ENCODE measurements at regions not wholly inside any gene's neighbourhood (a gene's known extent, or its start where the extent isn't known, plus 50 kb on each side); places are given as distances from the start of the nearest gene placed in this dataset.

GRCh38 chr1:184827600-184828368 lies 73.1 kb upstream of the EDEM3 start:
- TF ChIP-seq, protein P1, sequence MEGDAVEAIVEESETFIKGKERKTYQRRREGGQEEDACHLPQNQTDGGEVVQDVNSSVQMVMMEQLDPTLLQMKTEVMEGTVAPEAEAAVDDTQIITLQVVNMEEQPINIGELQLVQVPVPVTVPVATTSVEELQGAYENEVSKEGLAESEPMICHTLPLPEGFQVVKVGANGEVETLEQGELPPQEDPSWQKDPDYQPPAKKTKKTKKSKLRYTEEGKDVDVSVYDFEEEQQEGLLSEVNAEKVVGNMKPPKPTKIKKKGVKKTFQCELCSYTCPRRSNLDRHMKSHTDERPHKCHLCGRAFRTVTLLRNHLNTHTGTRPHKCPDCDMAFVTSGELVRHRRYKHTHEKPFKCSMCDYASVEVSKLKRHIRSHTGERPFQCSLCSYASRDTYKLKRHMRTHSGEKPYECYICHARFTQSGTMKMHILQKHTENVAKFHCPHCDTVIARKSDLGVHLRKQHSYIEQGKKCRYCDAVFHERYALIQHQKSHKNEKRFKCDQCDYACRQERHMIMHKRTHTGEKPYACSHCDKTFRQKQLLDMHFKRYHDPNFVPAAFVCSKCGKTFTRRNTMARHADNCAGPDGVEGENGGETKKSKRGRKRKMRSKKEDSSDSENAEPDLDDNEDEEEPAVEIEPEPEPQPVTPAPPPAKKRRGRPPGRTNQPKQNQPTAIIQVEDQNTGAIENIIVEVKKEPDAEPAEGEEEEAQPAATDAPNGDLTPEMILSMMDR (conservative IDR thresholded peaks at IDR 0.05 in 1 of 2, IDR thresholded peaks at IDR 0.05 in 1 of 2; ENCODE audit: low read depth in 1 of 2, low read length in 2 of 2), result no peak
- no peak for TF ChIP-seq EZH2 (IDR thresholded peaks at IDR 0.05; ENCODE audit: low read length, missing control alignments)

Measured in fibroblast of lung (primary cell).